ENCODE measurements at regions not wholly inside any gene's neighbourhood (a gene's known extent, or its start where the extent isn't known, plus 50 kb on each side); places are given as distances from the start of the nearest gene placed in this dataset.

DNA sequence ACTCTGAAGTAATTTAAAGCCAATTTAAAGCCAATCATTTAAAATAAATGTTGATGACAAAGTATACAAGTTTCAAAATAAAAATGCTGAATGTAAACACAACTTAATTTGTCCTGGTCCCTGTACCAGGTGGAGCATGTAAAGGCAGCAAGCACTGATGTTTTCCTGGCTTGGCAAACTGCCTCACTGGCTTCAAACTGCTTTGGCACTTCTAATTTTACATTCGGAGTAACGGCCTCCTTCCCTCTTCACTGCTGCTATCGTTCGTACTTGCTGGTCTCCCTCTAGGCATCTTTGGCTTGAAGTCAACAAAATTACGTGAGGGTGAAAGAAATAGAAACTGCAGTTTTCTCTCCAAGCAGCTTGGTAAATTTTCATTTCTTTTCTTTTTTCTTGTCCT, 287.9 kb downstream of the LTN1 start:
- Histone ChIP-seq H3K79me2 (ENCODE audit: insufficient read depth, low read length) (no peaks in the 10 kb centered on the region), H3K4me3 (ENCODE audit: insufficient read depth, low read length) (no peak overlapping the region), H2AFZ (ENCODE audit: low read length) (peak overlapping the region; percentile 35), H3K4me2 (ENCODE audit: insufficient read depth, low read length) (peak overlapping the region; percentile 30), H3K27me3 (ENCODE audit: insufficient read depth, low read length) (no peaks in the 10 kb centered on the region), H4K20me1 (ENCODE audit: insufficient read depth, low read length) (no peaks in the 10 kb centered on the region), H3K36me3 (ENCODE audit: insufficient read depth, low read length) (no peaks in the 10 kb centered on the region), H3K9me3 (ENCODE audit: low read depth, low read length) (peaks cover 3% of the 10 kb centered on the region), H3K27ac (ENCODE audit: low read depth, low read length) (no peak overlapping the region), H3K4me1 (ENCODE audit: insufficient read depth, low read length) (peaks cover 26% of the 10 kb centered on the region)
- TF ChIP-seq, protein P1, sequence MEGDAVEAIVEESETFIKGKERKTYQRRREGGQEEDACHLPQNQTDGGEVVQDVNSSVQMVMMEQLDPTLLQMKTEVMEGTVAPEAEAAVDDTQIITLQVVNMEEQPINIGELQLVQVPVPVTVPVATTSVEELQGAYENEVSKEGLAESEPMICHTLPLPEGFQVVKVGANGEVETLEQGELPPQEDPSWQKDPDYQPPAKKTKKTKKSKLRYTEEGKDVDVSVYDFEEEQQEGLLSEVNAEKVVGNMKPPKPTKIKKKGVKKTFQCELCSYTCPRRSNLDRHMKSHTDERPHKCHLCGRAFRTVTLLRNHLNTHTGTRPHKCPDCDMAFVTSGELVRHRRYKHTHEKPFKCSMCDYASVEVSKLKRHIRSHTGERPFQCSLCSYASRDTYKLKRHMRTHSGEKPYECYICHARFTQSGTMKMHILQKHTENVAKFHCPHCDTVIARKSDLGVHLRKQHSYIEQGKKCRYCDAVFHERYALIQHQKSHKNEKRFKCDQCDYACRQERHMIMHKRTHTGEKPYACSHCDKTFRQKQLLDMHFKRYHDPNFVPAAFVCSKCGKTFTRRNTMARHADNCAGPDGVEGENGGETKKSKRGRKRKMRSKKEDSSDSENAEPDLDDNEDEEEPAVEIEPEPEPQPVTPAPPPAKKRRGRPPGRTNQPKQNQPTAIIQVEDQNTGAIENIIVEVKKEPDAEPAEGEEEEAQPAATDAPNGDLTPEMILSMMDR (IDR thresholded peaks at IDR 0.05; ENCODE audit: extremely low read depth, low read depth, low read length) = no peak
- DNase-seq (ENCODE audit: insufficient read length, low spot score, missing footprints) = no peak

DNA sequence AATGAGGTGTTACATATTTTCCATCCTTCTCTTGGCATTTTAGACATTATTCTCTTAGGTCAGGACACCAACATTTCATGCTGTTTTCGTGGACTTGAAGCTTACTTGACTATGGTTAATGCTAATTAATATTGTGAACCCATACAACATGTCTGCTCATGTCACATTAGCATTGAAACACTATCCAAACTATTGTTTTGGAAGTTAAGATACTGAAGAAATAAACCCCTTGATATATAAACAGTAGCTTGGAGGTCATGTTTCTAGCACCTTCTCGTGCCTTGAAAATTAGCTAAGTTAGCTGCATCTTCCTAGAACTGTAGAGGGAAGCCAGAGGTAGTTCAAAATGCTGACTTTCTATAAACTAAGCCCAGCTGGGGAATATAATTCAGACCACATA, 288.8 kb downstream of the LTN1 start:
- H3K4me1 ChIP-seq (ENCODE audit: insufficient read depth, low read length) = peaks cover 24% of the 10 kb centered on the region
- no peak overlapping the region for H2AFZ ChIP-seq (ENCODE audit: low read length)
- H3K79me2 ChIP-seq (ENCODE audit: insufficient read depth, low read length) = no peaks in the 10 kb centered on the region
- no peak overlapping the region for H3K4me3 ChIP-seq (ENCODE audit: insufficient read depth, low read length)
- peaks cover 3% of the 10 kb centered on the region for H3K9me3 ChIP-seq (ENCODE audit: low read depth, low read length)
- no peak for DNase-seq (ENCODE audit: insufficient read length, low spot score, missing footprints)
- H3K36me3 ChIP-seq (ENCODE audit: insufficient read depth, low read length) = no peaks in the 10 kb centered on the region
- H3K4me2 ChIP-seq (ENCODE audit: insufficient read depth, low read length) = no peak overlapping the region
- H3K27ac ChIP-seq (ENCODE audit: low read depth, low read length) = no peak overlapping the region
- H4K20me1 ChIP-seq (ENCODE audit: insufficient read depth, low read length) = no peaks in the 10 kb centered on the region
- H3K27me3 ChIP-seq (ENCODE audit: insufficient read depth, low read length) = no peaks in the 10 kb centered on the region
- TF ChIP-seq, protein P1 (IDR thresholded peaks at IDR 0.05; ENCODE audit: extremely low read depth, low read depth, low read length) = no peak

- H3K36me3 ChIP-seq (ENCODE audit: insufficient read depth, low read length) = no peaks in the 10 kb centered on the region
Observed at GRCh38 chr21:28699596-28700259, 292.9 kb downstream of the LTN1 start.

GRCh38 chr21:28699186-28699585, 293.5 kb downstream of the LTN1 start:
- H3K4me1 ChIP-seq (ENCODE audit: insufficient read depth, low read length) = peaks cover 14% of the 10 kb centered on the region
- no peaks in the 10 kb centered on the region for H3K27me3 ChIP-seq (ENCODE audit: insufficient read depth, low read length)
- H3K4me2 ChIP-seq (ENCODE audit: insufficient read depth, low read length) = no peak overlapping the region
- H3K36me3 ChIP-seq (ENCODE audit: insufficient read depth, low read length) = no peaks in the 10 kb centered on the region
- no peaks in the 10 kb centered on the region for H4K20me1 ChIP-seq (ENCODE audit: insufficient read depth, low read length)
- no peaks in the 10 kb centered on the region for H3K79me2 ChIP-seq (ENCODE audit: insufficient read depth, low read length)
- peaks cover 3% of the 10 kb centered on the region for H3K9me3 ChIP-seq (ENCODE audit: low read depth, low read length)
- H2AFZ ChIP-seq (ENCODE audit: low read length) = no peak overlapping the region
- DNase-seq (ENCODE audit: insufficient read length, low spot score, missing footprints) = no peak
- H3K27ac ChIP-seq (ENCODE audit: low read depth, low read length) = no peak overlapping the region
- TF ChIP-seq, protein P1 (IDR thresholded peaks at IDR 0.05; ENCODE audit: extremely low read depth, low read depth, low read length) = no peak
- H3K4me3 ChIP-seq (ENCODE audit: insufficient read depth, low read length) = no peak overlapping the region

More at GRCh38 chr21:28699596-28700259, 292.9 kb downstream of the LTN1 start:
- H3K79me2 ChIP-seq (ENCODE audit: insufficient read depth, low read length) = no peaks in the 10 kb centered on the region
- H3K4me1 ChIP-seq (ENCODE audit: insufficient read depth, low read length) = peaks cover 16% of the 10 kb centered on the region
- H2AFZ ChIP-seq (ENCODE audit: low read length) = no peak overlapping the region
- H3K4me2 ChIP-seq (ENCODE audit: insufficient read depth, low read length) = no peak overlapping the region
- no peaks in the 10 kb centered on the region for H3K27me3 ChIP-seq (ENCODE audit: insufficient read depth, low read length)
- no peak overlapping the region for H3K4me3 ChIP-seq (ENCODE audit: insufficient read depth, low read length)
- H3K9me3 ChIP-seq (ENCODE audit: low read depth, low read length) = peaks cover 3% of the 10 kb centered on the region
- TF ChIP-seq, protein P1 (IDR thresholded peaks at IDR 0.05; ENCODE audit: extremely low read depth, low read depth, low read length) = no peak
- no peak for DNase-seq (ENCODE audit: insufficient read length, low spot score, missing footprints)
- H3K27ac ChIP-seq (ENCODE audit: low read depth, low read length) = no peak overlapping the region
- H4K20me1 ChIP-seq (ENCODE audit: insufficient read depth, low read length) = no peaks in the 10 kb centered on the region

All from osteoblast (primary cell).